Caco-2 (cell line): ENCODE measurements at regions not wholly inside any gene's neighbourhood (a gene's known extent, or its start where the extent isn't known, plus 50 kb on each side); places are given as distances from the start of the nearest gene placed in this dataset.

Experiments used
- BruUV-seq: library from RNA; stranded (reverse); fragments of 400-500 nt; replicated peaks from 2 replicates; lab custom pipeline; 2021; lab: Mats Ljungman, UMichigan
- CTCF ChIA-PET: fragments of 300-600 bp; sonication (Branson Sonifier 250); formaldehyde crosslinking; loops from one replicate; lab custom pipeline; 2022; ENCODE audit warnings: antibody characterized with exemption; lab: Charles Lee
- POLR2A ChIA-PET: fragments of 300-600 bp; sonication (Branson Sonifier 250); formaldehyde crosslinking; loops from one replicate; lab custom pipeline; 2022; ENCODE audit warnings: antibody characterized with exemption; lab: Charles Lee
- DNase-seq, 2 experiments: peaks; one replicate each; pipeline versions ENCODE4 v3.0.0 to v3.0.0-alpha.2; 2020 to 2022
- H3K27me3 ChIP-seq: replicated peaks from 2 replicates; pipeline ENCODE4 v1.6.0; 2011; ENCODE audit warnings: low read length; ENCODE audit not compliant: control insufficient read depth, insufficient read depth
- H3K36me3 ChIP-seq: 2 replicates; pipeline ENCODE4 v1.5.1; 2011; ENCODE audit warnings: low read length; ENCODE audit not compliant: control insufficient read depth, insufficient read depth
- H3K4me1 ChIP-seq: fragments of 250-450 bp; sonication (Bioruptor Pico); 2 replicates; pipeline ENCODE4 v1.5.1; 2020; ENCODE audit warnings: mild to moderate bottlenecking
- H3K4me3 ChIP-seq: 2 replicates; pipeline ENCODE4 v1.5.1; 2011; ENCODE audit warnings: low read depth, mild to moderate bottlenecking, control low read depth, low read length
- H3K9me3 ChIP-seq: fragments of 250-450 bp; sonication (Bioruptor Pico); 2 replicates; pipeline ENCODE4 v1.5.1; 2020; ENCODE audit warnings: mild to moderate bottlenecking, moderate library complexity
- H3K27ac Mint-ChIP-seq: one replicate; pipeline ENCODE4 v1.8.0; 2022; ENCODE audit warnings: mixed read lengths; ENCODE audit not compliant: unreplicated experiment
- H3K27me3 Mint-ChIP-seq: one replicate; pipeline ENCODE4 v1.8.0; 2022; ENCODE audit warnings: mixed read lengths; ENCODE audit not compliant: insufficient read depth, unreplicated experiment
- H3K36me3 Mint-ChIP-seq: one replicate; pipeline ENCODE4 v1.8.0; 2022; ENCODE audit warnings: mild to moderate bottlenecking, mixed read lengths; ENCODE audit not compliant: insufficient read depth, unreplicated experiment
- H3K4me1 Mint-ChIP-seq: one replicate; pipeline ENCODE4 v1.8.0; 2022; ENCODE audit warnings: low read depth, mixed read lengths; ENCODE audit not compliant: unreplicated experiment
- H3K4me3 Mint-ChIP-seq: one replicate; pipeline ENCODE4 v1.8.0; 2022; ENCODE audit warnings: mild to moderate bottlenecking, moderate library complexity, mixed read lengths; ENCODE audit not compliant: unreplicated experiment
- H3K9me3 Mint-ChIP-seq: one replicate; pipeline ENCODE4 v1.8.0; 2022; ENCODE audit warnings: mixed read lengths; ENCODE audit not compliant: unreplicated experiment
- intact Hi-C: fragments of 100-400 bp; cut with micrococcal nuclease; formaldehyde crosslinking; loops from one replicate; pipeline ENCODE4 v1.10.0; 2022; ENCODE audit not compliant: unreplicated experiment
- TF ChIP-seq, protein P1 (sequence below), 2 experiments: fragments of 200-600 bp in 1 of 2; IDR thresholded peaks; 1 replicate in 1 of 2; 2 replicates in 1 of 2; pipeline versions ENCODE4 v1.5.1 to v1.8.0; 2011 to 2022; ENCODE audit warnings: antibody characterized with exemption in 1 of 2, control low read depth in 1 of 2, inconsistent platforms in 1 of 2, low read depth in 1 of 2, low read length in 1 of 2, mild to moderate bottlenecking in 1 of 2, moderate library complexity in 1 of 2; ENCODE audit not compliant: insufficient read depth in 1 of 2, severe bottlenecking in 1 of 2, unreplicated experiment in 1 of 2

DNA sequence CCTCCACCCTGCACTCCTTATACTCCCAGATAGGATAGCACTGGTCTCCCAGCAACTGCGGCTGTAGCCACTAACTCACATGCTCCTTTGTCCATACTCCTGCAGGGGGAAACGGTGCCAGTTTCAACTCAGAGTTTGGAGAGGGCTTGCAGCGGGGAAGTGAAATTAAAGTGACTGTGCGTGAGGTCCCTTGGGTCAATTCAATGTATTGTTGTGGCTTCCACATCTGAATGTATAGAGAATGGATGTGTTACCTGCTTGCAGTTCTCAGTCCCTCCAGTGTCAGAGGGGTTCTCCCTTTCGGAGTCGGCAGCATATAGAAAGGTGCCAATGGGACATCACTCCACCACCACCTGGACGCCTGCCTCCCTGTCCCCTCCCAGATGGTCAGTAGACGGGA is 93.6 kb upstream of the CNKSR3 start:
- CTCF ChIA-PET, result no interaction called here
- H3K27ac Mint-ChIP-seq, result no peak overlapping the region
- no peak for DNase-seq
- H3K36me3 Mint-ChIP-seq, result no peaks in the 10 kb centered on the region
- no peaks in the 10 kb centered on the region for H3K27me3 ChIP-seq
- no peaks in the 10 kb centered on the region for H3K36me3 ChIP-seq
- H3K9me3 ChIP-seq, result no peaks in the 10 kb centered on the region
- intact Hi-C loops, result no loop called here
- no peaks in the 10 kb centered on the region for H3K4me1 ChIP-seq
- no peak overlapping the region for H3K4me3 ChIP-seq
- BruUV-seq, result no TSS peak
- TF ChIP-seq, protein P1, sequence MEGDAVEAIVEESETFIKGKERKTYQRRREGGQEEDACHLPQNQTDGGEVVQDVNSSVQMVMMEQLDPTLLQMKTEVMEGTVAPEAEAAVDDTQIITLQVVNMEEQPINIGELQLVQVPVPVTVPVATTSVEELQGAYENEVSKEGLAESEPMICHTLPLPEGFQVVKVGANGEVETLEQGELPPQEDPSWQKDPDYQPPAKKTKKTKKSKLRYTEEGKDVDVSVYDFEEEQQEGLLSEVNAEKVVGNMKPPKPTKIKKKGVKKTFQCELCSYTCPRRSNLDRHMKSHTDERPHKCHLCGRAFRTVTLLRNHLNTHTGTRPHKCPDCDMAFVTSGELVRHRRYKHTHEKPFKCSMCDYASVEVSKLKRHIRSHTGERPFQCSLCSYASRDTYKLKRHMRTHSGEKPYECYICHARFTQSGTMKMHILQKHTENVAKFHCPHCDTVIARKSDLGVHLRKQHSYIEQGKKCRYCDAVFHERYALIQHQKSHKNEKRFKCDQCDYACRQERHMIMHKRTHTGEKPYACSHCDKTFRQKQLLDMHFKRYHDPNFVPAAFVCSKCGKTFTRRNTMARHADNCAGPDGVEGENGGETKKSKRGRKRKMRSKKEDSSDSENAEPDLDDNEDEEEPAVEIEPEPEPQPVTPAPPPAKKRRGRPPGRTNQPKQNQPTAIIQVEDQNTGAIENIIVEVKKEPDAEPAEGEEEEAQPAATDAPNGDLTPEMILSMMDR (IDR thresholded peaks at IDR 0.05; ENCODE audit: insufficient read depth in 1 of 2, low read depth in 1 of 2, low read length in 1 of 2, severe bottlenecking in 1 of 2, unreplicated experiment in 1 of 2), result no peak
- no peaks in the 10 kb centered on the region for H3K4me1 Mint-ChIP-seq
- H3K9me3 Mint-ChIP-seq, result no peaks in the 10 kb centered on the region
- H3K27me3 Mint-ChIP-seq, result no peaks in the 10 kb centered on the region
- no peak overlapping the region for H3K4me3 Mint-ChIP-seq
- POLR2A ChIA-PET, result no interaction called here

DNA sequence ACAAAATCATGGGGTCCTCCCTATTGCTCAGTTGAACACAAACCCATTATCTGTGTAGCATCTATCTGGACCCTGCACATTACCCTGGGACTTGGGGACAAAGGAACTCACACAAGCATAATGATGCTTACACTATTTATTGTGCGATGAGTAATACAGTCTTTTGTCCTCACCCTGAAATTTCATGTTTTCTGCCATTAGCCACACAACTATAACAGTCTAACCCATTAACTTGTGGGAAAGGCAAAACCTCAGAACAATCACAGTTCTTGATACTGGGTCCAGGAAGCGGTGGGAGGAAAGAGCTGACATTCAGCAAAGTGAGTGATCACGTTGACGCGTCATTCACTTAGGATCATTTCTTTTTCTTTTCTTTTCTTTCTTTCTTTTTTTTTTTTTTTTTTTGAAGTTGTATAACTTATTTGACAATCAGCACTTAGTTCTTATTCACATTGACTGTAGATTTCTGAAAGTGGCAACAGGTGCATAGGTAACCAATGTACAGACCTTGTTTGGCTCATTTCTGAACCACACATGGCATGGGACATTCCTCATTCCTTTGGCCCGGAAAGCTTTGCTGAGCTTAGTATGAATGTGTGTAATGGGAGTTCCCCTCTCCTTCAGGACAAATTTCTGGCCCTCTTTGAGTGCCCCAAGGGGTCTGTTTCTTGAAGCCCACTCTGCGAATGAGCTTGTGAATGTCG is 94.8 kb upstream of the CNKSR3 start:
- no peaks in the 10 kb centered on the region for H3K36me3 Mint-ChIP-seq
- no peak overlapping the region for H3K4me3 ChIP-seq
- H3K9me3 ChIP-seq, result no peaks in the 10 kb centered on the region
- H3K4me1 Mint-ChIP-seq, result no peaks in the 10 kb centered on the region
- intact Hi-C loops, result no loop called here
- H3K9me3 Mint-ChIP-seq, result no peaks in the 10 kb centered on the region
- CTCF ChIA-PET, result no interaction called here
- TF ChIP-seq, protein P1 (IDR thresholded peaks at IDR 0.05; ENCODE audit: insufficient read depth in 1 of 2, low read depth in 1 of 2, low read length in 1 of 2, severe bottlenecking in 1 of 2, unreplicated experiment in 1 of 2), result no peak
- H3K27ac Mint-ChIP-seq, result no peak overlapping the region
- POLR2A ChIA-PET, result no interaction called here
- BruUV-seq, result no TSS peak
- H3K4me3 Mint-ChIP-seq, result no peak overlapping the region
- H3K27me3 ChIP-seq, result no peaks in the 10 kb centered on the region
- DNase-seq, result no peak
- no peaks in the 10 kb centered on the region for H3K27me3 Mint-ChIP-seq
- H3K36me3 ChIP-seq, result no peaks in the 10 kb centered on the region
- H3K4me1 ChIP-seq, result no peaks in the 10 kb centered on the region

DNA sequence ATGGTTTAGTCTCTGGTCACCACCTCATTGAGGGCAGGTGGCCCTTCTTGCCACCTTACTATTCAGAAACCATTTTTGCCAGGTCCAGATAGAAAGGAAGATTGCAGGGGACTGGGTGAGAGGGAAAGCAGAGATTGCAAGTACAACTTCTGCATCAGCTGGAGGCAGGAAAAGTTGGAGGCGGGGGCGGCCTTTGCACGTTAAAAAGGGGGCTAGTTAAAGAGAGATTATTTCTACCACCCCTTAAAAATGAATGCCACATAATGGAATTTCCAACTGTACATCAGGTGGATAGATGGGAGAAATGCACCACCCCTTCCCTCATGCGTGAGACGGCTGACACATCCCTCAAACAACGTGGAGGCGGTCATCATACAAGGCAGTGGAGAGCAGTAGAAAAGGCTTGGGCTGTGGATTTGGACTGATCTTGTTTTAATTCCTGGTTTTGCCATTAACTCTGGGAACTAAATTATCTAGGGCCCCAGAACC is 95.4 kb upstream of the CNKSR3 start:
- Histone ChIP-seq H3K4me1 (no peaks in the 10 kb centered on the region), H3K9me3 (no peaks in the 10 kb centered on the region), H3K27me3 (no peaks in the 10 kb centered on the region), H3K36me3 (no peaks in the 10 kb centered on the region), H3K4me3 (no peak overlapping the region)
- Mint-ChIP-seq H3K27me3 (no peaks in the 10 kb centered on the region), H3K4me1 (no peaks in the 10 kb centered on the region), H3K36me3 (no peaks in the 10 kb centered on the region), H3K4me3 (no peak overlapping the region), H3K27ac (no peak overlapping the region), H3K9me3 (no peaks in the 10 kb centered on the region)
- TF ChIP-seq, protein P1 (IDR thresholded peaks at IDR 0.05; ENCODE audit: insufficient read depth in 1 of 2, low read depth in 1 of 2, low read length in 1 of 2, severe bottlenecking in 1 of 2, unreplicated experiment in 1 of 2), result no peak
- no TSS peak for BruUV-seq
- CTCF ChIA-PET, result no interaction called here
- intact Hi-C loops, result no loop called here
- no peak for DNase-seq
- POLR2A ChIA-PET, result no interaction called here
